ENCODE measurements at regions not wholly inside any gene's neighbourhood (a gene's known extent, or its start where the extent isn't known, plus 50 kb on each side); places are given as distances from the start of the nearest gene placed in this dataset.

DNA sequence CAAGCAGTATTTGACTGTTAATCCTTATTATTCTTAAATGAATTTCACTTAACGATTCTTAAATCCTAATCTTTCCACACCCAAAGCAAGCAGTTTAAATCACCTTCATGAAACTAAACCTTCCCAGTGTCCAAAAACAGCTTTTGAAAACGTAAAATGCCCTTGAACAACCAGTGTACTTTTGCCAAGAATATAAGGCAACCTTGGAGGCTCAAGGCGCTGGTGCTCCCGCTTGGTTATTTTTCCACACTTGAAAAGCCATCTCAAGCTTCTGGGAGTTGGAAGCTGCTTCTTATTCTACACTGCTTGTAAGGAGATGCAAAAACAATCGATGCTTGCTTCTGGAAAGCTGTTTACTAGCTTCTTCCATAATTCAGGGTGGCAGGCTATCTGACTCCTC, 625.7 kb downstream of the HTR1B start:
- TF ChIP-seq POLR2AphosphoS5 (IDR thresholded peaks at IDR 0.05; ENCODE audit: low read depth, low read length) (no peak), TAF1 (IDR thresholded peaks at IDR 0.05; ENCODE audit: borderline replicate concordance, low read depth, low read length) (no peak)
